ENCODE measurements at regions not wholly inside any gene's neighbourhood (a gene's known extent, or its start where the extent isn't known, plus 50 kb on each side); places are given as distances from the start of the nearest gene placed in this dataset.

GRCh38 chr4:154959756-154960155, 178.7 kb downstream of the RBM46 start:
- no peak for TF ChIP-seq EZH2 (IDR thresholded peaks at IDR 0.05)
- no peak for TF ChIP-seq POLR2AphosphoS5 (IDR thresholded peaks at IDR 0.05; ENCODE audit: borderline replicate concordance, low read depth, low read length)
